ENCODE measurements at regions not wholly inside any gene's neighbourhood (a gene's known extent, or its start where the extent isn't known, plus 50 kb on each side); places are given as distances from the start of the nearest gene placed in this dataset.
"Not testable (repeated sequence)": the region's sequence is repeated elsewhere in the genome, so short reads cannot be mapped to it uniquely, and the experiment has no call there.

- no peak for DNase-seq (ENCODE audit: low read depth in 2 of 2)
Observed at GRCh38 chr21:34271189-34271851, 92.5 kb upstream of the KCNE2 start.

GRCh38 chr21:34272321-34272720, 91.5 kb upstream of the KCNE2 start:
- DNase-seq (ENCODE audit: low read depth in 2 of 2): no peak

GRCh38 chr21:34274001-34274400, 89.8 kb upstream of the KCNE2 start:
- DNase-seq (ENCODE audit: low read depth in 2 of 2): no peak

DNA sequence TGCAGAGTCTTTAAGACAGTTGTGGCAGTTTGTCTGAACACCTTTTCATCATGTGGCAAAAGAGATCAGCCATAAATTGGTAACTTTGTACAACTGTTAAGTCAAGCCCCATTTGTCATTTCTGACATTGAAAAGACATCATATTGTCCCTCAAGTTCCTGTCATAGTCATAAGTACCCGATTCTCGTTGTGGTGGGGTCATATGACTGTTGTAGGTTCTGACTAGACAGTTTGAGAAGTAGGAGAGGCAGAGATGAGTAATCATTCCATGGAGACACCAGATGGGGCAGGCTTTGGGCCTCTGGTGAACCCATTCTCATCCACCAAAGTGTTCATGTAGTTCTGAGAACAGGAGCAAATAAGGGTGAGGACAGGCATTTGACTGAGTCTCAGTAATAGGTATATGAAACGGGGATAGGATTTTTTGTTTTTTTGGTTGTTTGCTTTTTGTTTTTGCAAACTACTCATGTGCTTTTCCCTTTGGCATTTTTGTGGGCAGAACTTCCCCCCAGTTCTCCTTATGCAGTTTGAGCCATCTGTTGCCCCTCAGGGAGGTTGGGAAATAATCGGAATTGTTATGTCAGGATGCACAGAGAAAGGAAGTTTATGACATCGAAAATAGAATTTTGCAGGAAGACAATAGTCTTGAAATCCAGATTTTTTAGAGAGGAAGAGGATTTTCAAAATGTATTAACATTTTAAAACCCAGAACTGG, 86.9 kb upstream of the KCNE2 start:
- DNase-seq (ENCODE audit: low read depth in 2 of 2): peak; percentile 2 to 6

GRCh38 chr21:34278451-34278850, 85.4 kb upstream of the KCNE2 start:
- DNase-seq (ENCODE audit: low read depth in 2 of 2): no peak

DNA sequence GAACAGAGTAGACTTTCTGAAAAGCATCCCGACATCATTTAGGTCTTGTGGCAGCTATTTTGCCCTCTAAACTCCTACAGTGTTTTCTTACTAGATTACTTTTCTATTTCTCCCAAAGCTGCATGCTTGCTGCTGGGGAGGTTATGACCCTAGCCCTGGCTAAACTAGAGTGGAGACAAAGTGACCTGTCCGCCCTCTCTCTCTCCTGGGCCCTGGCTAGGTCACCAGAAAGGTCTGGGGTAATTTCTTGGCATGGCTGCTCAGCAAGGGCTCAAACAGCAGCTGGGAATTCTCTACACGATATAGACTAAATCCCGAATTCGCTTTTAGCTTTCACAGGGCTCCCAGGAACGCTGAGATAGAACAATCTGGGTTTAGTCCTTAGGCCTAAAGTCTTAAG, 84.5 kb upstream of the KCNE2 start:
- DNase-seq (ENCODE audit: low read depth in 2 of 2): no peak

GRCh38 chr21:34279883-34280282, 83.9 kb upstream of the KCNE2 start:
- no peak for DNase-seq (ENCODE audit: low read depth in 2 of 2)

DNA sequence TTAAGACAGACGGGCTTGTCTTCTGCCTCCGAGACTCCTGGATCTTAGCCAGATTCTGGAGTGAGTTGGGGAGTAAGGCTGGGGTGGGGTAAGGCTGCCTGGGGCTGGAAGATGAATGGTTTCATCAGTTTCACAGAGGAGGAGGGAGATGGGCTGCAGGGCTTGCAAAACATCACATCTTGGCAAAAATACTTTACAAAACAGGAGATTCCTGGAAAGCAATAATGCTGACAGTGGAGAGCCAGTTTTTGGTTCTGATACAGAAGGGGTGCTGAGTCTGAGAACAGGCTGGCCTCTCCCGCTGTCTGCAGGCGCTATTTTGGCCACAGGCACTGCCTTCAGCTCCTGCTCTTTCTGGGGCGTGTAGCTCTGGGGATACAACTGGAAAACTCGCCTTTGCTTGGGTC, 83.4 kb upstream of the KCNE2 start:
- no peak for DNase-seq (ENCODE audit: low read depth in 2 of 2)

- no peak for DNase-seq (ENCODE audit: low read depth in 2 of 2)
Observed at GRCh38 chr21:34280959-34281358, 82.8 kb upstream of the KCNE2 start.

- DNase-seq (ENCODE audit: low read depth in 2 of 2): no peak
Observed at GRCh38 chr21:34282223-34282622, 81.6 kb upstream of the KCNE2 start.

DNA sequence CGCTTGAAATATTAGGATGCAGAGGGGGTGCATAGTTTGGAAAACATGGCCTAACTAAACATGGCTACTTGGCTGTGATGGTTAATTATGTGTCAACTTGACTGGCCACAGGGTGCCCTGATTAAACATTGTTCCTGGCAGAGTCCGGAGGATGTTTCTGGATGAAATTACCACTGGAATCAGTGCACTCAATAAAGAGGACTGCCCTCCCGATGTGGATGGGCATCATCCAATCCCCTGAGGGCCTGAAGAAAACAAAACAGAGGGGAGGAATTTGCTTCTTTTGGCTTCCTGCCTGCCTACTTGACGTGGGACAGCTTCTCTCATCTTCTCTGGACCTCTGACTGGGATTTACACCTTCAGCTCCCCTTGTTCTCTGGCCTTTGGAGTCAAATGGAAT, 79.1 kb upstream of the KCNE2 start:
- no peak for DNase-seq (ENCODE audit: low read depth in 2 of 2)

GRCh38 chr21:34288042-34288441, 75.8 kb upstream of the KCNE2 start:
- not testable (repeated sequence) for DNase-seq (ENCODE audit: low read depth in 2 of 2)

DNA sequence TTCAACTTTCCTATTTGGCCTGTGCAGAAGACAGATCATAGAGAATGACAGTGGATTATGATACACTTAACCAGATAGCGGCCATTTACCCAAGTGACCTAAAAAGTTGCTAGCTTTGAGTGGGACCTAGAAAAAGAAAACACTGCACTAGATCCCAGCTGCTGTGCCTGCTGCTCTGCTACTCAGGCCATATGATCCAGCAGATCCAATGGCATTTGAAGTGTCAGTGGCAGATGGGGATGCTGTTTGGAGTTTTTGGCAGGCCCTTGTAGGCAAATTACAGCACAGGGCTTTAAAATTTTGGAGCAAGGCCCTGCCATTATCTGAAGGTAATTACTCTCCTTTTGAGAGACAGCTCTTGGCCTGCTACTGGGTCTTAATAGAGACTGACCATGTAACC, 74.0 kb upstream of the KCNE2 start:
- no peak for DNase-seq (ENCODE audit: low read depth in 2 of 2)

GRCh38 chr21:34296878-34297277, 66.9 kb upstream of the KCNE2 start:
- no peak for DNase-seq (ENCODE audit: low read depth in 2 of 2)

DNA sequence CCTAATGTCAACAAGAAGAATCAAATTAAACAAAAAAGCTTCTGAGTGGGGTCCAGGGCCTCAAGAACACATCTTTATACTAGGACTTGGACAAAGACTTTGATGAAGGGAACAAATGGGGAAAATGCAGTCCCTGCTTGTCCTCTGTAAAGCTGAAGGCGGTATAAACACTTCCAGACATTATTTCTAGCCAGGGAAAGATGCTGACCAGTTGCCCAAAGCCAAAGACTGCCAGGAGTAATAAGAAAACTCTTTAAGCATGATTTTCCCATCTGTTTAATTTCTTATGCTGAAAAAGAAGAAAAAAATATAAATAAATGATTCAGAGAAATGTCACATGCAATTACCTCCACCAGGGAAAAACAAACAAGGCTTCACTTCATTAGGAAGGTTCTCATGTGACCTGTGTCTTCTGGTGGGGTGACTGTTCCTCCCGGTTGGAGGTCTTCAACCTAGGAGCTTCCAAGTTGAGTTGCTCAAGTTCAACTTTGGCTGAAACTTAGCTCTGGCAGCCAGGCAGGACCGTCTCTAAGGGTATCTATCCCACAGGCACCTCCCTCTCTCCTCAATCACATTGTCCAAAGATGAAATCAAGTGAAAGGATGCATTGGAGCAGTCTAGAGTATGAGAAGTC, 65.2 kb upstream of the KCNE2 start:
- DNase-seq (ENCODE audit: low read depth in 2 of 2): no peak

DNA sequence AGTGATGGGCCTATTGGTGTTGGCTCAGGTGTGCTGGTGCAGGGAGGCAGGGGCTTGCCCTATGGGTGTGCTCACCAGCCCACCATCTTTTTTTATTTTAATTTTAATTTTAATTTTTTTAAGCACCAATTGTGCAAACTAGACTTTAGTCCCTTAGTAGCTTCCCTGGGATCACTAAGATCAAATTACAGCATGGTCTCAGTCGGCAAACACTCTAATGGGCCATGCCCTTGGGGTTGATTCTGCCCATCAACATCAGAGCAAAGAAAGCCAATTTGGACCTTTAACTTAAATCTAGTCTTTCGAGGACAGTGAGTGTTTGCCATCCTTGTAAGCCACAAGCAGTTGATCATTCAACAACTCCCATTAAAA, 64.7 kb upstream of the KCNE2 start:
- no peak for DNase-seq (ENCODE audit: low read depth in 2 of 2)

- DNase-seq (ENCODE audit: low read depth in 2 of 2): no peak
Observed at GRCh38 chr21:34302521-34302920, 61.3 kb upstream of the KCNE2 start.

DNA sequence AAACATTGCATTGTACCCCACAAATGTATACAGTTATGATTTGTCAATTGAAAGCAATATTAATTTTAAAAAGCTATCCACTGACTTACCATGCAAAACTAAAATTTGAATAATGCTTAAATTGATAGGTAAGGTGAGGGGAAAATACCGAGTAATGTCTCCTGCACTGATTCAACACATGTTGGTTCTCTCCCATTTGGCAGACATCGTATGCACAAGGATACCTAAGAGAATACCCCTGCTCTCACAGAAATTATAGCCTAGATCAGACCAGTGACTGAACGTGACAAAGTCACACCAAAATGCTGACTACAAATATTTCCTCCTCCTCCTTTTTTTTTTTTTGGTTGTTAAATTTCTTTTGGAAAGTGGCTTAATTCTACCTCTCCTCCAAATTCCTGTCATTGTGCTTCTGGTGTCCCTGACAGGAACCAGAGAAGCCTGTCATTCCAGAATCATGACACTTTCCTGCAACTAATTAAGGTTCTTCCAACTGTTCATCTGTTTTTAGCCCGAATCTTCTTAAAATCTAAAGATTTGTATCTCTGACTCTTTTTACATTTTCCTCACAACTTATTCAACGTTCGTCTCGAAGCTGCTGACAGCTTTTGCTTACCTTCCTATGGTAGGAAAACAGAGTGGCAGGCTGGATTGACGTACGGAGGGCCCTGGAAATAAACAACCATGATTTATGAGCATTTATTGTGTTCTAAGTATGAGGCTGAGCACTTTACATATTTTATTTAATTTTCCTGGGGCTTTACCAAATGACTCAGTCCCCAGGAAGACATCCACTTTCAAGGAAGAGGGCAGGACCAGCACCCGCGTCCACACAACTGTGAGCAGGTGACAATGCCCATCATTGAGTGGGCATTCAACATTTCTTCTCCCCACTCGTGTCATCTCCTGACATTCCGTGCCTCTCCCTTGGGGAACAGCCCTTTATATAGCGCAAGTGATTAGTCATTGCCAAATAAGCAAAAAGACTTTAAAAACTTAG, 57.9 kb upstream of the KCNE2 start:
- no peak for DNase-seq (ENCODE audit: low read depth in 2 of 2)

- DNase-seq (ENCODE audit: low read depth in 2 of 2): no peak
Observed at GRCh38 chr21:34307991-34308532, 55.7 kb upstream of the KCNE2 start.

- DNase-seq (ENCODE audit: low read depth in 2 of 2): no peak
Observed at GRCh38 chr21:34311561-34312330, 52.1 kb upstream of the KCNE2 start.

DNA sequence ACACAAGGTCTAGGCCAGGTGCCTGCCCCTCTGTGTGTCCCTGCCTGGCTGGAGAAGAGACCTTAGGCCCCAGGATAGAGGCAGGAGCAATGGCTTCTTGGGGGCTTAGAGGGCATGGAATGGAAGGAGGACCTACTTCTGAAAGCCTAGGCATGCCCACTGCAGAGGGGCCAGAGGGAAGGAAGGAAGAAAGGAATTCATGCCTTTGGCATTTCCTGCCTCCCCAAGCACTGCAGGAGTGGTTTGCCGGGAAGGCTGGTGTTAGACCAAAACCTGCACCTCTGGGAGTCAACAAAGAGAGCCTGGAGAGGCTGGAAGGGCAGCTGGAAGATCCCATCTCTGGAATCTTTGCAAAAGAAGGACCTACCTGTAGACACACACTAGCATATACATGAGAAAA, 50.7 kb upstream of the KCNE2 start:
- DNase-seq (ENCODE audit: low read depth in 2 of 2): no peak

All from activated CD4-positive, alpha-beta T cell treated with anti-CD3 and anti-CD28 coated beads for 24 hours (primary cell).